ENCODE measurements at regions not wholly inside any gene's neighbourhood (a gene's known extent, or its start where the extent isn't known, plus 50 kb on each side); places are given as distances from the start of the nearest gene placed in this dataset.

- peak; percentile 36 for DNase-seq
Measured at GRCh38 chr10:111203615-111204014, 126.8 kb downstream of the ADRA2A start.

GRCh38 chr10:111204838-111205237 is 128.0 kb downstream of the ADRA2A start:
- DNase-seq = no peak

GRCh38 chr10:111206521-111206920 is 129.7 kb downstream of the ADRA2A start:
- no peak for DNase-seq

- no peak for DNase-seq
Measured at GRCh38 chr10:111207500-111207899, 130.7 kb downstream of the ADRA2A start.

- no peak for DNase-seq
Measured at GRCh38 chr10:111208951-111209350, 132.1 kb downstream of the ADRA2A start.

- DNase-seq = no peak
Measured at GRCh38 chr10:111209692-111210091, 132.9 kb downstream of the ADRA2A start.

- no peak for DNase-seq
Measured at GRCh38 chr10:111211241-111211640, 134.4 kb downstream of the ADRA2A start.

GRCh38 chr10:111211706-111212105 is 134.9 kb downstream of the ADRA2A start:
- no peak for DNase-seq

- no peak for DNase-seq
Measured at GRCh38 chr10:111221682-111222480, 145.1 kb downstream of the ADRA2A start.

- no peak for DNase-seq
Measured at GRCh38 chr10:111222961-111223360, 146.1 kb downstream of the ADRA2A start.

GRCh38 chr10:111231779-111232178 is 154.9 kb downstream of the ADRA2A start:
- no peak for DNase-seq

GRCh38 chr10:111233439-111233838 is 156.6 kb downstream of the ADRA2A start:
- DNase-seq = no peak

GRCh38 chr10:111234234-111234913 is 157.5 kb downstream of the ADRA2A start:
- no peak for DNase-seq

- DNase-seq = no peak
Measured at GRCh38 chr10:111234914-111235302, 158.1 kb downstream of the ADRA2A start.

- no peak for DNase-seq
Measured at GRCh38 chr10:111240348-111240747, 163.5 kb downstream of the ADRA2A start.

- DNase-seq = no peak
Measured at GRCh38 chr10:111243126-111243525, 166.3 kb downstream of the ADRA2A start.

- DNase-seq = no peak
Measured at GRCh38 chr10:111246136-111246535, 169.3 kb downstream of the ADRA2A start.

- DNase-seq = no peak
Measured at GRCh38 chr10:111246814-111247452, 170.1 kb downstream of the ADRA2A start.

GRCh38 chr10:111247781-111248389 is 171.1 kb downstream of the ADRA2A start:
- DNase-seq = no peak

GRCh38 chr10:111249925-111250324 is 173.1 kb downstream of the ADRA2A start:
- no peak for DNase-seq

- peak; percentile 10 for DNase-seq
Measured at GRCh38 chr10:111261081-111261615, 184.3 kb downstream of the ADRA2A start.

- peak; percentile 26 for DNase-seq
Measured at GRCh38 chr10:111265341-111265740, 188.5 kb downstream of the ADRA2A start.

GRCh38 chr10:111266165-111266564 is 189.3 kb downstream of the ADRA2A start:
- no peak for DNase-seq
